GM18951 (cell line): ENCODE measurements at regions not wholly inside any gene's neighbourhood (a gene's known extent, or its start where the extent isn't known, plus 50 kb on each side); places are given as distances from the start of the nearest gene placed in this dataset.

Source experiments
- POLR2A ChIP-seq: IDR thresholded peaks from 4 replicates; pipeline ENCODE4 v1.6.1; 2011; ENCODE audit warnings: mild to moderate bottlenecking; ENCODE audit not compliant: insufficient read length, insufficient read depth; ENCODE audit errors: extremely low read depth
- in situ Hi-C: fragments of 300-500 bp; cut with MboI; formaldehyde crosslinking; loops from one replicate; pipeline ENCODE4 v1.12.0; 2022; ENCODE audit warnings: low sequenced_read_pairs, mixed read lengths, inconsistent platforms; ENCODE audit not compliant: unreplicated experiment

- no peak for TF ChIP-seq POLR2A
- in situ Hi-C loops: no loop called here
Observed at GRCh38 chr3:178260887-178261565, 275.2 kb upstream of the KCNMB2 start.

- in situ Hi-C loops: no loop called here
- no peak for TF ChIP-seq POLR2A
Observed at GRCh38 chr3:178263236-178263916, 272.9 kb upstream of the KCNMB2 start.

- in situ Hi-C loops: no loop called here
- TF ChIP-seq POLR2A: no peak
Observed at GRCh38 chr3:178267158-178267844, 268.9 kb upstream of the KCNMB2 start.

- TF ChIP-seq POLR2A: no peak
- in situ Hi-C loops: no loop called here
Observed at GRCh38 chr3:178270838-178271237, 265.4 kb upstream of the KCNMB2 start.

DNA sequence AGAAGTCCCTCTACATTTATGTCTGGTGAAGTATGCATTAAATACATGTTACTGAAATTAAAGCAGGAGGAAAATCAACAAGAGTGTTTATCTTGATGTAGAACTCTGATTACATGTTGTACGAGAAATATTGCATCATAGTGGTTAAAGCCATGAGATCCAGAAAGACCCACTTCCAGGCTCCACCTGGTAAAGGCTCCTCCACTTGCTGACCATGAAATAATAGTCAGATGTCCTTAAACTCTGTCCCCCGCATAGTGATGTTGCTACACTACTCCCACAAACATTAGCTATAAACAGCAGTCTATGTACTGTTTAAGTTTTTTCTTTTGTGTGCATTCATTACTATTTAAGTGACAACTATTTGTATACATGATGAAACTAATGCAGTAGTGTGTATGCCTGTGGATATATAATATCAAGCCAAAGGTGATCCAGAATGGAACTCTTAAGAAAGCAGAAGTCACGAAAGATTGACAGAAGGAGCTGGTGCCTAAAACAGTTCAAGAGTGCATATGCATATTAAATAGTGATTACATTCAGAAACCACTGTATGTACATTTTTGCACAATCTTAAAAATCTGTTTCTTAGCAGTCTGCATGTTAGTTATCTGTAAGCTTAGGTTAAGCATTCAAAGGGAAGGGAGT is 264.4 kb upstream of the KCNMB2 start:
- no peak for TF ChIP-seq POLR2A
- in situ Hi-C loops: no loop called here

GRCh38 chr3:178272841-178273240 is 263.4 kb upstream of the KCNMB2 start:
- in situ Hi-C loops: no loop called here
- no peak for TF ChIP-seq POLR2A

DNA sequence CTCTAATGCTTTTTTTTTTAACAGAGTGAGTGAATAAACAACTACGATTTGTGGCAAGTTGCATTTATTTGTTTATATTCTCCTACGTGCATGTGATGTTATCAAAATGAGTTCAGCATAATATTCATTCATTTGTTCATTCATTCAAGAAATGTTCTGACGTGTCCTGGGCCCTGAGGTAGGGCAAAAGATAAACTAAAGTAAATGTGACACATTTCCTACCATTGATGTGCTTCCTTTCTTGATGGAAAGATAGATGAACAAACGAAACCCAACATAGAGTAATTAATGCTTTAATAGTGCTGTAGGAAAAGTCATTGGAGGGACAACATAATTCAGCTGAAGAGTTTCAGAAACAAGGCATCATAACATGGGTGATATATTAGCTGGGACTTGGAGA is 261.5 kb upstream of the KCNMB2 start:
- TF ChIP-seq POLR2A: no peak
- in situ Hi-C loops: no loop called here

GRCh38 chr3:178275311-178275710 is 260.9 kb upstream of the KCNMB2 start:
- TF ChIP-seq POLR2A: no peak
- in situ Hi-C loops: no loop called here

- TF ChIP-seq POLR2A: no peak
- in situ Hi-C loops: no loop called here
Observed at GRCh38 chr3:178275793-178276192, 260.4 kb upstream of the KCNMB2 start.

DNA sequence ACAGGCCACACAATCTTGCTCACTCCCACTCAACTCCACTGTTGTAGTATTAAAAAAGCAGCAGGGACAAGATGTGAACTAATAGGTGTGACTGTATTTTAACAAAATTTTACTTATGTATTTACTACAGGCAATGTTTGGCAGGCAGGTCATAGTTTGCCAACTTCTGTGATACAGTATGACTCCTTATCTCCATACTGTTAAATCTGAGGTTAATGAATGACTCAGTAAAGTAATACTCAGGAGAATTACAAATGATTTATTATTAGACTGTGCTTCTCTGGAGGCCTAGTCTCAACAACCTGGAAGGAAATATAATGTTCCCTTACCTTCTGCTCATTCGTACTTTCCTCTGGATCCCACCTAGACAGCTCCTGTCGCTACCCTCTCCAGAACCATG is 258.6 kb upstream of the KCNMB2 start:
- no peak for TF ChIP-seq POLR2A
- in situ Hi-C loops: no loop called here

GRCh38 chr3:178283561-178283960 is 252.7 kb upstream of the KCNMB2 start:
- in situ Hi-C loops: no loop called here
- no peak for TF ChIP-seq POLR2A

DNA sequence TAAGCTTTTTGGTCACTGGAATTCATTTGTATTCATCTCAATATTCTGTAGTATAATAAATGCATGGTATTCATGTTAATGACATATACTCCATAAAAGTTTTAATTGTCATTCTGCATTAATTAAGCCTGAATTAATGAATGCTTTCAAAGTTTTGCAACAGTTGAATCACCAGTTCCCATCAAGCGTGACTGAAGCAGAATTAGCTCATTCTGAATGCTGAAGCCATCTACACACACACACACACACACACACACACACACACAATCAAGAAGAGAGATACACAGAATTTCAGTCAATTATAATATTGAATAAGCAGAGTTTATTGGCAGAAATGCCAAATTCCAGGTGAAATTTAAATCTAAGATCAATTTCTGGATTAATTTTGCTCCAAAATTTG is 252.1 kb upstream of the KCNMB2 start:
- in situ Hi-C loops: no loop called here
- no peak for TF ChIP-seq POLR2A

DNA sequence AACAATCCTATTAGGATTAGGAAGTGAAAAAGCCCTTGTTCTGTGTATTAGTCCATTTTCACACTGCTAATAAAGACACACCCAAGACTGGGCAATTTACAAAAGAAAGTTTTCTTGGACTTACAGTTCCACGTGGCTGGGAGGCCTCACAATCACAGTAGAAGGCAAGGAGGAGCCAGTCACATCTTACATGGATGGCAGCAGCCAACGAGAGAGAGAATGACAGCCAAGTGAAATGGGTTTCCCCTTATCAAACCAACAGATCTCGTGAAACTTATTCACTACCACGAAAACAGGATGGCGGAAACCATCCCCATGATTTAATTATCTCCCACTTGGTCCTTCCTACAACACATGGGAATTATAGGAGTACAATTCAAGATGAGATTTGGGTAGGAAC is 248.2 kb upstream of the KCNMB2 start:
- in situ Hi-C loops: no loop called here

More for the DNA sequence above, 248.2 kb upstream of the KCNMB2 start:
- TF ChIP-seq POLR2A: no peak
